OCI-LY7 (cell line): ENCODE measurements at regions not wholly inside any gene's neighbourhood (a gene's known extent, or its start where the extent isn't known, plus 50 kb on each side); places are given as distances from the start of the nearest gene placed in this dataset.

Experiments
- BruUV-seq: library from RNA; stranded (reverse); fragments of 400-500 nt; replicated peaks from 2 replicates; lab custom pipeline; 2021; lab: Mats Ljungman, UMichigan
- CTCF ChIA-PET: fragments of 300-600 bp; sonication (Branson Sonifier 250); formaldehyde crosslinking; loops from one replicate; lab custom pipeline; 2022; ENCODE audit warnings: antibody characterized with exemption; ENCODE audit not compliant: unreplicated experiment; lab: Charles Lee
- POLR2A ChIA-PET: fragments of 300-600 bp; sonication (Branson Sonifier 250); formaldehyde crosslinking; loops from one replicate; lab custom pipeline; 2022; ENCODE audit warnings: antibody characterized with exemption; lab: Charles Lee
- DNase-seq: peaks from one replicate; pipeline ENCODE4 v3.0.0-alpha.2; 2015; ENCODE audit warnings: low spot score
- H2AFZ ChIP-seq: fragments of 200-600 bp; sonication (generic), shearing (Covaris generic); 2 replicates; pipeline ENCODE4 v1.6.1; 2014; ENCODE audit warnings: mild to moderate bottlenecking, antibody characterized with exemption, low read length, moderate library complexity
- H3K27ac ChIP-seq: fragments of 200-600 bp; sonication (generic); 2 replicates; pipeline ENCODE4 v1.5.1; 2014; ENCODE audit warnings: mixed run types, low read depth, mild to moderate bottlenecking, moderate library complexity, low read length, inconsistent platforms; ENCODE audit not compliant: poor library complexity, severe bottlenecking
- H3K36me3 ChIP-seq: fragments of 200-600 bp; sonication (generic); 2 replicates; pipeline ENCODE4 v1.6.1; 2014; ENCODE audit warnings: mild to moderate bottlenecking, antibody characterized with exemption, low read length, moderate library complexity, mixed read lengths; ENCODE audit not compliant: insufficient read depth
- H3K4me1 ChIP-seq: fragments of 200-600 bp; sonication (generic); 2 replicates; pipeline ENCODE4 v1.5.1; 2014; ENCODE audit warnings: mild to moderate bottlenecking, low read length; ENCODE audit not compliant: insufficient read depth, poor library complexity, severe bottlenecking
- H3K4me2 ChIP-seq: fragments of 200-600 bp; sonication (generic); 2 replicates; pipeline ENCODE4 v1.6.1; 2014; ENCODE audit warnings: mild to moderate bottlenecking, low read length
- H3K4me3 ChIP-seq: fragments of 200-600 bp; sonication (generic); 2 replicates; pipeline ENCODE4 v1.5.1; 2014; ENCODE audit warnings: mild to moderate bottlenecking, low read depth, low read length; ENCODE audit not compliant: poor library complexity, severe bottlenecking
- H3K79me2 ChIP-seq: fragments of 200-600 bp; sonication (generic); 2 replicates; pipeline ENCODE4 v1.6.1; 2016; ENCODE audit warnings: low read depth, mild to moderate bottlenecking, low read length, moderate library complexity, mixed read lengths; ENCODE audit not compliant: insufficient read depth
- H3K9me2 ChIP-seq: fragments of 200-600 bp; sonication (generic); 2 replicates; pipeline ENCODE4 v1.6.1; 2016; ENCODE audit warnings: mild to moderate bottlenecking, low read length, mixed read lengths; ENCODE audit not compliant: insufficient read depth
- H3K9me3 ChIP-seq: fragments of 200-600 bp; sonication (generic); 2 replicates; pipeline ENCODE4 v1.6.1; 2014; ENCODE audit warnings: mild to moderate bottlenecking, mixed run types, low read length, mixed read lengths
- H4K20me1 ChIP-seq: fragments of 200-600 bp; sonication (generic); 2 replicates; pipeline ENCODE4 v1.6.1; 2014; ENCODE audit warnings: mild to moderate bottlenecking, antibody characterized with exemption, low read length, moderate library complexity, mixed read lengths; ENCODE audit not compliant: insufficient read depth
- EZH2phosphoT487 ChIP-seq: fragments of 200-600 bp; sonication (generic); IDR thresholded peaks from 2 replicates; pipeline ENCODE4 v1.6.1; 2018; ENCODE audit warnings: low read depth, borderline replicate concordance, mild to moderate bottlenecking, mixed run types, antibody characterized with exemption, low read length, moderate library complexity, mixed read lengths
- intact Hi-C: fragments of 100-400 bp; cut with micrococcal nuclease; formaldehyde crosslinking; loops from one replicate; pipeline ENCODE4 v1.10.0; 2022; ENCODE audit not compliant: unreplicated experiment
- TF ChIP-seq, protein P1 (sequence below): fragments of 200-600 bp; sonication (generic); conservative IDR thresholded peaks from 2 replicates; pipeline ENCODE4 v1.5.1; 2014; ENCODE audit warnings: mild to moderate bottlenecking, antibody characterized with exemption, low read length, moderate library complexity, mixed read lengths

DNA sequence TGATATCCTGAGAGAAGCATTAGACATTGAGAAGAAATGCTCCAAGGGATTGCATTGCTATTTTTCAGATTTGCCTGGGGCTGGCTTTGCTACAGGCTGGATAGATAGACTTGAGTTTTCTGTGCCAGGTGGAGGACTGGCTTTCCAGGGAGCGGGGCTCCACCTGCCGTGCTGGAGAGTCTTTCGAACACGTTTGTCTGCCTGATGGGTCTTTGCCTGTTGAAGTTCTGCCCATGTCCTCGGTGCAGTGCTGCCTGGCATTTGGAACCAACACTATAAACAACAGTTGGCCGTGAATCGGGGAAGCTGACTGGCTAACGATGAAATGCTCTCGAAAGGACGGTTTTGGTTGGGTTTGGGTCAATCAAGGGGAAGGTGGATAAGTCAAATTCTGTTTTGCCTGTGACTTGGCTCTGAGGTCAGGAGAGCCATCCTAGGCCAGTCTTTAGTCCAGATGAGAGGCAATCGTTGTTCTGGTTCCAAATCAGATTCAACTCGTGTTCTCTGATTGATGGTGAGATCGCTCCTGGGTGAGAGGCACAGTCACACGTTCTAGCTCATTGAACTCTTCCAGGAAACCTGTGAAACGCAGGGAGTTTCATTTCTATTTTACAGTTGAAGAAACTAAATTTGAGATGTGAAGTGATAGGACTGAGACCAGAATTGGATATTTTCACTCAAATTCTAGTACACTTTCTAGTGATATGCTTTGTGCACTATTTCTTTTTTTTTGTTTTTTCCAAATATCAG is 599.0 kb downstream of the TYW1 start:
- ChIA-PET POLR2A (no interaction called here), CTCF (no interaction called here)
- TF ChIP-seq EZH2phosphoT487 = no peak
- TF ChIP-seq, protein P1, sequence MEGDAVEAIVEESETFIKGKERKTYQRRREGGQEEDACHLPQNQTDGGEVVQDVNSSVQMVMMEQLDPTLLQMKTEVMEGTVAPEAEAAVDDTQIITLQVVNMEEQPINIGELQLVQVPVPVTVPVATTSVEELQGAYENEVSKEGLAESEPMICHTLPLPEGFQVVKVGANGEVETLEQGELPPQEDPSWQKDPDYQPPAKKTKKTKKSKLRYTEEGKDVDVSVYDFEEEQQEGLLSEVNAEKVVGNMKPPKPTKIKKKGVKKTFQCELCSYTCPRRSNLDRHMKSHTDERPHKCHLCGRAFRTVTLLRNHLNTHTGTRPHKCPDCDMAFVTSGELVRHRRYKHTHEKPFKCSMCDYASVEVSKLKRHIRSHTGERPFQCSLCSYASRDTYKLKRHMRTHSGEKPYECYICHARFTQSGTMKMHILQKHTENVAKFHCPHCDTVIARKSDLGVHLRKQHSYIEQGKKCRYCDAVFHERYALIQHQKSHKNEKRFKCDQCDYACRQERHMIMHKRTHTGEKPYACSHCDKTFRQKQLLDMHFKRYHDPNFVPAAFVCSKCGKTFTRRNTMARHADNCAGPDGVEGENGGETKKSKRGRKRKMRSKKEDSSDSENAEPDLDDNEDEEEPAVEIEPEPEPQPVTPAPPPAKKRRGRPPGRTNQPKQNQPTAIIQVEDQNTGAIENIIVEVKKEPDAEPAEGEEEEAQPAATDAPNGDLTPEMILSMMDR = no peak
- H4K20me1 ChIP-seq = no peaks in the 10 kb centered on the region
- no peak for DNase-seq
- H3K4me3 ChIP-seq = no peak overlapping the region
- H3K79me2 ChIP-seq = no peaks in the 10 kb centered on the region
- H2AFZ ChIP-seq = no peak overlapping the region
- no peak overlapping the region for H3K4me2 ChIP-seq
- BruUV-seq = no TSS peak
- no peaks in the 10 kb centered on the region for H3K9me3 ChIP-seq
- no peaks in the 10 kb centered on the region for H3K4me1 ChIP-seq
- no peak overlapping the region for H3K27ac ChIP-seq
- intact Hi-C loops = no loop called here
- no peaks in the 10 kb centered on the region for H3K36me3 ChIP-seq
- no peaks in the 10 kb centered on the region for H3K9me2 ChIP-seq

GRCh38 chr7:67597161-67597560 is 600.5 kb downstream of the TYW1 start:
- Histone ChIP-seq H3K27ac (no peak overlapping the region), H3K4me3 (no peak overlapping the region), H3K9me2 (no peaks in the 10 kb centered on the region), H3K4me2 (no peak overlapping the region), H2AFZ (no peak overlapping the region), H4K20me1 (no peaks in the 10 kb centered on the region), H3K4me1 (no peaks in the 10 kb centered on the region), H3K36me3 (no peaks in the 10 kb centered on the region), H3K9me3 (no peaks in the 10 kb centered on the region), H3K79me2 (no peaks in the 10 kb centered on the region)
- CTCF ChIA-PET = no interaction called here
- no TSS peak for BruUV-seq
- POLR2A ChIA-PET = interaction anchor here (0.6 to 0.7 kb wide), 3 partner anchors 86 to 283 kb away, joined by 3 to 7 read pairs (median 6); no protein-coding TSS in a partner anchor
- intact Hi-C loops = no loop called here
- DNase-seq = no peak
- TF ChIP-seq EZH2phosphoT487 = no peak
- TF ChIP-seq, protein P1 = no peak

GRCh38 chr7:67598469-67598868 is 601.8 kb downstream of the TYW1 start:
- no peaks in the 10 kb centered on the region for H3K9me3 ChIP-seq
- no peak for DNase-seq
- intact Hi-C loops = no loop called here
- no peak overlapping the region for H3K4me3 ChIP-seq
- TF ChIP-seq, protein P1 = no peak
- TF ChIP-seq EZH2phosphoT487 = no peak
- H4K20me1 ChIP-seq = no peaks in the 10 kb centered on the region
- H3K36me3 ChIP-seq = no peaks in the 10 kb centered on the region
- H3K9me2 ChIP-seq = no peaks in the 10 kb centered on the region
- no TSS peak for BruUV-seq
- no peak overlapping the region for H3K27ac ChIP-seq
- H3K4me2 ChIP-seq = no peak overlapping the region
- H3K4me1 ChIP-seq = no peaks in the 10 kb centered on the region
- ChIA-PET CTCF (no interaction called here), POLR2A (no interaction called here)
- no peak overlapping the region for H2AFZ ChIP-seq
- no peaks in the 10 kb centered on the region for H3K79me2 ChIP-seq
